Stimulated activated CD8-positive, alpha-beta memory T cell treated with anti-CD3 and anti-CD28 coated beads, Interleukin-4, amount 100 ng/mL, for 4 hours (primary cell): ENCODE measurements at regions not wholly inside any gene's neighbourhood (a gene's known extent, or its start where the extent isn't known, plus 50 kb on each side); places are given as distances from the start of the nearest gene placed in this dataset.

Experiments
- DNase-seq, 2 donors: peaks; one replicate each; pipeline ENCODE4 v3.0.0-alpha.2; 2020; ENCODE audit warnings: low read depth in 2 of 2, low spot score in 1 of 2

DNA sequence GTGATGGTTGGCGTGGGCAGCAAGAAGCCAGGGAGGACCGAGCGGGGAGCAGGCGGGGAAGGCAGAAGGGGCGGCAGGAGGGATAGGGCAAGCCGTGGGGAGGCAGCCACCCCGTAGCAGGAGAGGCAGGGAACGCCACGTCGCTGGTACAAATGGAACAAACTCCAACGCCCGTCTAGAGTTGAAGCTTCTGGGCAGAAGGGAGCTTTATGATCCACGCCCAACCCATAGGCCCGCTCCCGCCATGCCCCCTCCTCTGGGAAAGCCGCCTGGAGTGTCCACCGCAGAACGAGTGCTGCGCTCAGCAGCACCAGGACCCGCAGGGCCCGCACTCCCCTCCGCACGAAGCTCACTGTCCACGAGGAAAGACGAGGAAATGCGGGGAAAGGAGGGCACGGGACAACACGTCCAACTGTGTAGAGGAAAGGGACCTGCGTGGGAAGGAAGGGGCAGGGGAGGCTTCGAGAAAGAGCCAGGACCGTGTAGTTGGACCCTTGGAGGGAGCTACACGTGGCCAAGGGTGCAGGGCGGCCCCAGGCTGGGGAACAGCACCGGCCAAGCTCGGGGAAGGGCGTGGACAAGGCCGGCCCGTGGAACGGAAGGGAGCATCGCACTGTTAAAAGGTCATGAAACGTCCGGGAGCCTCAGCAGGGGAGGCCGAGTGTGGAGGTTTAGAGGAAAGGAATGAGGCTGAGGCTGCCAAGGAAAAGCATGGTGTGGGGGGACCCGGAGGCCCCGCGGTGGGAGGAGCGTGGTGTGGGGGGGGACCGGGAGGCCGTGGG lies 204.0 kb downstream of the DLL1 start:
- no peak for DNase-seq

DNA sequence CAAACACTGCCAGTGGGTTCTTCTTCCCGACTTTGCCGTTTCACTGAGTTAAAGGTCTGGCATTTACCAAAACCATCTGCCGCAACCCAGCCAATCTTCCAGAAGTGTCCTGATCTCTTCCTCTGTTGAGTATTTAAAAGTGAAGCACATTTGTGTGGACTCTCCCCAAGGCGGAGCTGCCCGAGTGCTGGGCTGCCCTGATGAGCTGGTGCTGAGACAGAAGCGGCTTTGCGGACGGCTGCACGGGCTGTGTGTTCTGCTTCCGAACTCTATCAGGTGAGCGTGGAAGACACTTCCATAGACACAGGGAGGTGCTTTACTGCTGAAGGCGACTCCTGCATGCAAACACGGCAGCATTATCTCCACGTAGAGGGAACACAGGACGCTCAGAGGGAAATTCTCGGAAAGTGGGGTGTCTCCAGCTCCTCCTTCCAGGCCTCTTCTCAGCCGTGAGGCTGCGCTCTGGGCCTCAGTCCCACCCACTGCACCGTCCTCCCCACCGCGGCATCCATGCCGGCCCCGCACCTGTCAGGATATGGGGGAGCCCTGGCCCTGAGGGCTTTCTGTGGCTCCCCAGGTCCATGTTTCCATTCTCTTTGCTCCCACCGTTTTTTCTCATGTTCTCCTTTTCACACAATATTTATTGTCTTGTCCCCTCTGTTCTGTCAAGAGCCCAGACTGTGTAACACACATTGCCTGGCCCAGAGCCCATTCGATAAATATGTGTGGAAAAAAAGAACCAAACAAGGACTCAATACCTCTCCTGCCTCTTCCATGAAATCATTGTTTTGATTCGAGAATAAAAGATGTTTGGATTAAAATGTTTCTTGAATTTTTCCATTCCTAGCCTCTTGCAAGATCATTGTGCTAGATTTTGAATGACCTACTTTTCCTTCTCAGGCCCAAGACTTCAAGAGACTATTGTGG lies 205.1 kb downstream of the DLL1 start:
- DNase-seq: no peak

DNA sequence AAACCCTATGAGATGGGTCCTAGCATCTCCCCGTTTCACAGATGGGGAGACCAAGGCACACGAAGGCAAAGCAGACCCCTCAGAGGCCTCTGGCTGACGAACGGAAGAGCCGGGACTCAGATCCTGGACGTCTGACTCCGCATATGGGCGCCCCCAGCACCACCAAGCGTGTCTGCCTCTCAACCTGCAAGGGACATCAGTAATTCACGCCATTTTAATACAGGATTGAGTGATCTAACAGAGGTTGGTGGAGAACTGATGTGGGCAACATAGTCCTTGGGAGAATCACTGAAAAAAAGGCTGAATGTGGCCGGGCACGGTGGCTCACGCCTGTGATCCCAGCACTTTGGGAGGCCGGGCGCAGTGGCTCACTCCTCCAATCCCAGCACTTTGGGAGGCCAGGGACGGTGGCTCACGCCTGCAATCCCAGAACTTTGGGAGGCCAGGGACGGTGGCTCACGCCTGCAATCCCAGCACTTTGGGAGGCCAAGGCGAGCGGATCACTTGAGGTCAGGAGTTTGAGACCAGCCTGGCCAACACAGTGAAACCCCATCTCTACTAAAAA lies 206.6 kb downstream of the DLL1 start:
- no peak for DNase-seq

DNA sequence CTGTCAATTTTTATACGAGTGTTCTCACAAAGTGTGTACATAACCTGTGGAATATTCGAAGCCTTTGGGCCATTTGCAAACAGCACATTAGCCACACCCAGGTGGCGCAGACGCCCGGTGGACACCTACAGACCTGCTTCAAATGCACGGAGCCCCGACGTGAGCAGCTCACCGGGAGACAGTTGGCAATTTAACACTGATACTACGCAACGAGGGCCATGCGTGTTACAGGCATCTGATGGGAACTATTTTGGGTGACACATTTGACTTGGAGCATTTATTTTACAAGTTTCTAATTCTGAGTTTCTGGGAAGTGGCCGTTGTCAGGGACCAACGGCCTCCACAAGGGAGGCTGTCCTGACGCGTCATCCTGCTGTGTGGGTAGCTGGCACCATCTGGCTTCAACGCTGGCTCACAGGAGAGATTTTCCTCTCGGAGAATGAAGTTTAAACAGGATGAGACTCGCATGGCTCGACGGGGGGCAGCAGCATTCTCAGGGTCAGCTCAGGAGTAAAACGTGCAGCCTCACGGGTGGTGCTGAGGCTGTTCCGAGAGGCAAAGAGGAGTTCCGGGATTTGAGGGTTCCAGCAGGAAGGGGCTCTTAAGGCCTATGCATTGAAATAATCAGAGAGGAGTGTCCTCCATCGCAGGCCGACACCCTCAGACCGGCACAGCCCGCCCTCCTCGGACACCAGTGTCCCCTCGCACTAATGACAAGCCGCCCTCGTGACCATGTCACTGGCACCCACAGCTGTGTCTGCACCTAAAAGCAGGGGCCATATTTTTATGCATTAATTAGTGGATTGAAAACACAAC lies 207.4 kb downstream of the DLL1 start:
- no peak for DNase-seq

DNA sequence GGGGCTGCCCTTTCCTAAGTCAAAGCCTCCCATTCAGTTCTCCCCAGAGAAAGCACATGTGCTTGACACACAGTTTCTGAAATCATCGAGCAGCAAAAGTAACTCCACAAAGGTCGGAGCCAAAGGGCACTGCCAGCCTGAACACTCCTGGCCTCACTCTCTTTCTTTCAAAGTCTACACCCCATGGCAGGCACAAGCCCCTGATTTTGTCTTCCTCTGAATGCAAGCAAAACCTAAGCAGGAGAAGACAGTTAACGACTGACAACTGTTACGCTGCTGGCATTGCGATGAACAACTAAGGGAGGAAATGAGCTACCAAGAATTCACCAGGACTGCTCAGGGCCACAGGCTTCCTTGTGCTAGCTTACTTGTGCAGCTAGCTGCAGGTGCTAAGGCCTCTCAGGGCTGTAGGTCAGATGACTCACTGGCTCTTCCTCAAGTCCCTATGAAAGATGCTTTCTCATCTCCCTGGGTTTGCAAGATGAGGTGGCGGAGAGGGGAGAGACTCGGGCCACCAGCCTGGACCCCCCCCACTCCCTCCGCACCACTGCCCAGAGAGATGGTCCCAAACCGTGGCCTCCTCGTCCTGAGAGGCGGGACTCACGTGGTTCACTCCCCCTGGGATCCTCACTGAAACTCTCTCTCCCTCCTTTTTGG lies 208.2 kb downstream of the DLL1 start:
- DNase-seq: no peak

DNA sequence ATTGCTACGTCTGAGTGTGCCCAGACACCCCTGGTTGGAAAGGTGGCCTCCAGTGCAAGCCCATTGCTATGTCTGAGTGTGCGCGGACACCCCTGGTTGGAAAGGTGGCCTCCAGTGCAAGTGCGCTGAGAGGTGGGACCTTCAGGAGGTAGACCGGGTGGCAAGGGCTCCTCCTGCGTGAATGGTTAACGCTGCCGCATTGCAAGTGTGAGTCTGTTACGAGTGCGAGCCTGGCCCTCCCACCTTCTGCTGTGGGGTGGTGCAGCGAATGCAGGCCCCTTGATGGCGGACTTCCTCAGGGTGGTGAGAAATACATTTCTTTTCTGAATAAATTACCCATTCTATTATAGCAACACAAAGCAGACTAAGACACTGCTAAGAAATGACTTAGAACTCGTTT lies 208.8 kb downstream of the DLL1 start:
- no peak for DNase-seq

GRCh38 chr6:170081556-170081955 lies 209.3 kb downstream of the DLL1 start:
- no peak for DNase-seq

GRCh38 chr6:170080828-170081371 lies 210.0 kb downstream of the DLL1 start:
- DNase-seq: no peak

DNA sequence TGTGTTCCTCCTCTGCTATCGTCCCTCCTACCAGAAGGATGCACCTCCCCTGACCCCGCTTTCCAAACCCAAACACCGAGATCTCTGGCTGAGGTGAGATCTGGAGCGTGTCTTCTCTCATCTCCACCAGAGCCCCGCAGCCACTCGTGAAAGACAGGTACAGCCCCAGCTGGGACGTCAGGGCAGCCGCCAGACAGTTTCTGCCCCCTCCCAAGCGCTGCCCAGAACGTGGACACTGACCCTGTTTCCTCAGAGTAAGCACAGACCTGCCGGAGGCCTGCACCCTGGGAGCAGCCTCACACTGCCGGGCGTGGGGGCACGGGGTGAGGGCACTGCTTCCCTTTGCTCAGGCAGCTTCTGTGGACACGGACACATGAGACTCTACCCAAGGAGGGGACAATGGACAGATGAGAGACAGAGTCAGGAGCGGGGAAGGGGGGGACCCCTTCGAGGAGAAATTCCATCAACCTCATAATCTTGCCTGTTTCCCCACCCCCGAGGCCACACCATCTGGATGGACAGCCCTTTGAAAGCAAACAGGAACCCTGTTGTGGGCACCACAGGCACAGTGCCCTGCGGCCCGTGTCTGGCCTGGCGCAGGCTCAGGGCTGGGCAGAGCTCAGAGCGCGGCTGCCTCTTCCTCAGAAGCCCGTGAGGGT lies 210.6 kb downstream of the DLL1 start:
- no peak for DNase-seq

DNA sequence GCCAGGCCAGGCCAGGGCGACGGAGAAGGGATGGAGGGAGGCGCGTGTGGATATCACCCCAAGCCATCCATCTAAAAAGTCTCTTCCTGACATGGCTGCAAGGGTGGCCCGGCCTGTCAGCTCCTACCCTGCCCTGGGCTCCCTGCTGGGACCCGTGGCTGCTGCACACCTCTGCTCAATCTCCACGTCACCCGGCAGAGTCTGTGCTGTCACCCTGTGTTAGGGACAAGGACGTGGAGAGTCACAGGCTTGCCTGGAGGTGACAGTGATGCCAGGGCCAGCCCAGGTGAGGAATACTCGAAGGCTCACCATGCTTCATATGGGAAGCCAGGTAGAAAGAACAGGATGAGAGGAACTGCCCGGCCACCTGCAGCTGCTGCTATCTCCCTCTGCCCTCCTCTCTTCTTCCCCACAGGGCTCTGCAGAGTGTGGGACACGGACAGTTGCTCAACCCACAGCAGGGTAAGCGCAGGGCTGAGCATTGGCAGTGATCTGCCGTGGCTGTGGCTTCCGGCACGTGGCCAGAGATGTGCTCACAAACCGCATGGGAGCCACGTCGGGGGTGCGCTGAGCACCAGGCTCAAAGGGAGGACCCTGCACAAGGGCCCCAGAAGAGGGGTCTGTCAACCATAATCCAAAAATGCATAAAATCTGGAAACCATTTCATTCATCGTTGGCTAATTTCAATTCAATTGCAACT lies 214.3 kb downstream of the DLL1 start:
- no peak for DNase-seq

DNA sequence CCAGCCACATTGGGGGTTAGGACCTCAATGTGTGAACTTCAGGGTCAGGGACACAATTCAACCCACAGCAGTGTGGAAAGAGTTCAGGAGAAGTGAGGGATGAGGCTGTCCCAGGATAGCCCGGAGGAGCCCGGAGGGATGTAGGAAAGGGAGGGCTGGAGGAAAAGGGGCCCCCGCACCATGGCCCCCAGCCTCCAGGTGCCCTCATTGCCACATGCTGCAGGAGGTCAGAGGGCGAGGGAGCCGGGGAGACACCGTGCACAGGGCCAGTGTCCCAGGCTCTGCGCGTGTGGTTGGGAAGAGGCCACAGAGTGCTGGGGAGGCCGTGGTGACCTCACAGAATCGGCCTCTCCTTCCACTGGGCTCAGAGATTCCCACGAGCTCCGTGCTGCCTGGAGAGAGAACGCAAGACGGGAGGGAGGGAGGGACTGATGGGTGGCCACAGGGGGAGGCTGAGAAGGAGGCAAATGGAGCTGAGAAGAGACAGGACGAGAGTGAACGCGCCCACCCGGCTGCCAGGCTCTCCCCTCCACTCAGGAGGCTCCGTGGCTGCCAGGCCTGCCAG lies 215.1 kb downstream of the DLL1 start:
- no peak for DNase-seq

GRCh38 chr6:170074907-170075306 lies 216.0 kb downstream of the DLL1 start:
- no peak for DNase-seq

GRCh38 chr6:170074435-170074834 lies 216.4 kb downstream of the DLL1 start:
- no peak for DNase-seq

DNA sequence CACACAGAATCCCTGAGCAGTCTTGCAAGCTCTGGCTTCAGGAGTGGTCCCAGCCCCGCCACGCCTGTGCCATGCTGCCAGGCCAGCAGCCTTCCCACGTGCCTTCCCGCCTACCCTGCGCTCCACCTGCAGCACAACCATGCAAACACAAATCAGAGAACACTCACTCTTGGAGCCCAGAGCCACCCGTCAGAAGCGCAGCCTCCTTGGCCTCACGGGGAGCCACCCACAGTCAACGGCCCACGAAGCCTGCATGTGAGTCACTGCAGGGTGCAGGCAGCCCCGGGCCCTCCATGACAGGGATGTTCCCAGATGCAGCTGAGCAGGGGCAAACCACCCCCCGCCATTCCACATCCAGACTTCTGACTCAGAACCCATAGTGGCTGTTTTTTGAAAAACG lies 217.0 kb downstream of the DLL1 start:
- DNase-seq: no peak

DNA sequence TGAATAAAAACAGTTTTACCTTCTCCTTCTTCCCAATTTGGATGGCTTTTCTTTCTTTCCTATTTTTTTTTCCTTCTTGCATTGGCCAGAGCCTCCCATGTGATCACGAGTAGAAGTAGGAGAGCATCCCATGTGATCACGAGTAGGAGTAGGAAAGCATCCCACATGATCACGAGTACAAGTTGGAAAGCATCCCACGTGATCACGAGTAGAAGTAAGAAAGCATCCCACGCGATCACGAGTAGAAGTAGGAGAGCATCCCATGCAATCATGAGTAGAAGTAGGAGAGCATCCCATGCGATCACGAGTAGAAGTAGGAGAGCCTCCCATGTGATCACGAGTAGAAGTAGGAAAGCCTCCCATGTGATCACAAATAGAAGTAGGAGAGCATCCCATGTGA lies 218.6 kb downstream of the DLL1 start:
- DNase-seq: no peak

DNA sequence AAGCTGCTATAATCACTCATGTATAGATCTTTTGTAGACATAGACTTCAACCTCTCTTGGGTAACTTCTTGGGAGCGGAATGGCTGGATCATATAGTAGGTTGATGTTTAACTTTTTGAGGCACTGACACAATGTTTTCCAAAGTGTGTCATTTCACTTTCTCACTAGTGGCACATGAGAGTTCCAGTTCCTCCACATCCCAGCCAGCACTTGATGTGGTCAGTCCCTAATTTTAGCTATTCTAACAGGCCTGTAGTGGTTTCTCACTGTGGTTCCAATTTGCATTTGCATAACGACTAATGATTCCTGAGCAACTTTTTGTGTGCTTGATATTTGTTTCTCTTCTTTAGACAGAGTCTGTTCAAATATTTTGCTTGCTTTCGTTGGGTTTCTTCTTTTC lies 221.3 kb downstream of the DLL1 start:
- DNase-seq: no peak

DNA sequence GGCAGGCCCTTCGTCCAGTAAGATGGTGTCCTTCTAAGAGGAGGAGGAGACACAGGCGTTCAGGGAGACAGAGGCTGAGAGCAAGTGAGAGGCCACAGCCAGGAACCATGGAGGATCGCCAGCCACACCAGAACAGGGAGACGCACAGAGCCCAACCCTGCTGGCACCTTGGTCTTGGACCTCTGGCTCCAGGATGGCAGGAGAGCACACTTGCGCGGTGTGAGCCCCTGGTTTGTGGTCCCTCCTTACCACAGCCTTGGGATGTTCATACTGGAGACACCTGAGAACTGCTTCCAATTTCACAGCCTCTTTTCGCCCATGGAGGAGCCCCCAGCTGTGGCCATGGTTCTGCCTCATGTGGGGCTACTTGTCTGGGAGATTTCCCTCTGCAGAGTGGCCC lies 222.4 kb downstream of the DLL1 start:
- DNase-seq: no peak

DNA sequence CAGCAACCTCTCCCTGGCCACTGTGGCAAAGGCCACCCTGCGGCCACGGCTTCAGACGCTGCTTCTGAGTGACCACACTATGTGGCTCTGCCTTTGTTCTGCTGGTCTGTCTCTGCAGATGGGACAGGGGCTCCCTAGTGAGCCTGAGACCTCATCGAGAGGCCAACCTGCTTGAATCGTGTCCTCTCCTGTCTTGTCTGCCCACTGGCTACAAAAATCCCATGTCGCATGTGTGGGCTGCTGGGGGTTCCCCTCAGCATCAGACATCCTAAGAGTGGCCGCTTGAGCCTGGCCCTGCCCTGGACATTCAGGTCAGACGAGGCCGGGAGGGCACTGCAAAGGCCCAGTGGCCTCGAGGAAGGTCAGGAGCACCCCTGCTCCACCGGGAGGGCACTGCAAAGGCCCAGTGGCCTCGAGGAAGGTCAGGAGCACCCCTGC lies 222.9 kb downstream of the DLL1 start:
- no peak for DNase-seq

GRCh38 chr6:170067181-170067641 lies 223.7 kb downstream of the DLL1 start:
- no peak for DNase-seq
